ENCODE measurements at regions not wholly inside any gene's neighbourhood (a gene's known extent, or its start where the extent isn't known, plus 50 kb on each side); places are given as distances from the start of the nearest gene placed in this dataset.

DNA sequence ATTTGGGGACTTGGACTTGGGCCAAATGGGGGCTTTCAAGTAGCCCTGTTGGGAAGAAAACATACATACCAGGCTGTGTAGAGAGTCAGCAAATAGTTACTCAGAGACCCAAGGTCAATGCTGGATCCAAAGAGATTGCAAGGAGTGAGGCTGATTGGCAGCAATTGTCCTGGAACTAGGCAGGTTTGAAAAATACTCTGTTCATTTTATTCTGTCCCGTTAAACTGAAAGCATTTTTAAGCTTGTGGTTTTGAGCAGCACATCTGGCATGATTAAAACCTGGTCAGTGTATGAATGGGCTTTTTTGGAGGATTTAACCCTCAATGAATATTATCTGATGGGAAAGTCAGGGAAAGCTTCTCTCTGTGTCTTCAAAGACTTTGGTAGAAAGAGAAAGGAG is 294.3 kb upstream of the BOD1L1 start:
- TF ChIP-seq, protein P1, sequence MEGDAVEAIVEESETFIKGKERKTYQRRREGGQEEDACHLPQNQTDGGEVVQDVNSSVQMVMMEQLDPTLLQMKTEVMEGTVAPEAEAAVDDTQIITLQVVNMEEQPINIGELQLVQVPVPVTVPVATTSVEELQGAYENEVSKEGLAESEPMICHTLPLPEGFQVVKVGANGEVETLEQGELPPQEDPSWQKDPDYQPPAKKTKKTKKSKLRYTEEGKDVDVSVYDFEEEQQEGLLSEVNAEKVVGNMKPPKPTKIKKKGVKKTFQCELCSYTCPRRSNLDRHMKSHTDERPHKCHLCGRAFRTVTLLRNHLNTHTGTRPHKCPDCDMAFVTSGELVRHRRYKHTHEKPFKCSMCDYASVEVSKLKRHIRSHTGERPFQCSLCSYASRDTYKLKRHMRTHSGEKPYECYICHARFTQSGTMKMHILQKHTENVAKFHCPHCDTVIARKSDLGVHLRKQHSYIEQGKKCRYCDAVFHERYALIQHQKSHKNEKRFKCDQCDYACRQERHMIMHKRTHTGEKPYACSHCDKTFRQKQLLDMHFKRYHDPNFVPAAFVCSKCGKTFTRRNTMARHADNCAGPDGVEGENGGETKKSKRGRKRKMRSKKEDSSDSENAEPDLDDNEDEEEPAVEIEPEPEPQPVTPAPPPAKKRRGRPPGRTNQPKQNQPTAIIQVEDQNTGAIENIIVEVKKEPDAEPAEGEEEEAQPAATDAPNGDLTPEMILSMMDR (conservative IDR thresholded peaks at IDR 0.05; ENCODE audit: low read depth, low read length): no peak
- TF ChIP-seq EZH2phosphoT487 (IDR thresholded peaks at IDR 0.05; ENCODE audit: borderline replicate concordance, low read length) (no peak), EZH2 (IDR thresholded peaks at IDR 0.05; ENCODE audit: low read length, unreplicated experiment) (no peak)
